HG02973 (cell line): ENCODE measurements at regions not wholly inside any gene's neighbourhood (a gene's known extent, or its start where the extent isn't known, plus 50 kb on each side); places are given as distances from the start of the nearest gene placed in this dataset.

Source experiments
- ATAC-seq: cut with Tn5 transposase; IDR thresholded peaks from one replicate; pipeline ENCODE4 v1.9.1; 2021; ENCODE audit warnings: moderate library complexity; ENCODE audit not compliant: unreplicated experiment

DNA sequence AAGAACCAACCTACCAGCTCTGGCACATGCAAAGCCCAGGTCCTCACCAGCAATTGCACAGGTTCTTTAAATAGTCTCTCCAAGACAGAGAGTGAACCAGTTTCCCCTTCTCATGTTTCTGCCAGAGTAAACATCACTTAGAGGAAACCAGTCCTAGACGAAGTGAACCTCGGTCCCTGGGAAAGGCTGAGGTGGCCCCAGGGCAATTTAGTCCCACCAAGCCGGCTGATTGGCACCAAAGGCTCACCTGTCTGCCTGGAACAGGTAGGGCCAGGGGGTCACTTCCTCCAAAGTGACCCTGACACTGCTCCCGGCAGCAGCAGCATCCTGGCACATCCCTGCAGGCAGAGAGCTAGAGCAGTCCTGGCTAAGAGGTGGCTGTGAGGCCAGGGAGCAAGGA is 122.9 kb upstream of the ZNF507 start:
- no peak for ATAC-seq

DNA sequence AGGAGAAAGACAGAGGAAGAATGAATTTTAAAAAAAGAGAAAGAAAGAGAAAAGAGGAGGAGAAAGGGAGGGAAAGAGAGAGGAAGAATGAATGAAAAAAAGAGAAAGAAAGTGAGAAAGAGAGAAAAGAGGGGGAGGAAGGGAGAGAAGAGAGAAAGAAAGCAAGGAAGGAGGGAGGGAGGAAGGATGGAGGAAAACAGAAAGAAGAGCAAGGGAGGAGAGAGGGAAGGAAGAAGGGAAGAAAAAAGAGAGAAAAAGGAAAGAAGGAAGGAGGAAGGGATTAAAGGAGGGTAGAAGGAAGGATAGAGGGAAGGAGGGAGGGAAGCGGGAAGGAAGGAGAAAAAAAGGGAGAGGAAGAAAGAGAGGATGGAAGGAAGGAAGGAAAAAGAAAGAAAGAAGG is 122.3 kb upstream of the ZNF507 start:
- ATAC-seq = no peak

DNA sequence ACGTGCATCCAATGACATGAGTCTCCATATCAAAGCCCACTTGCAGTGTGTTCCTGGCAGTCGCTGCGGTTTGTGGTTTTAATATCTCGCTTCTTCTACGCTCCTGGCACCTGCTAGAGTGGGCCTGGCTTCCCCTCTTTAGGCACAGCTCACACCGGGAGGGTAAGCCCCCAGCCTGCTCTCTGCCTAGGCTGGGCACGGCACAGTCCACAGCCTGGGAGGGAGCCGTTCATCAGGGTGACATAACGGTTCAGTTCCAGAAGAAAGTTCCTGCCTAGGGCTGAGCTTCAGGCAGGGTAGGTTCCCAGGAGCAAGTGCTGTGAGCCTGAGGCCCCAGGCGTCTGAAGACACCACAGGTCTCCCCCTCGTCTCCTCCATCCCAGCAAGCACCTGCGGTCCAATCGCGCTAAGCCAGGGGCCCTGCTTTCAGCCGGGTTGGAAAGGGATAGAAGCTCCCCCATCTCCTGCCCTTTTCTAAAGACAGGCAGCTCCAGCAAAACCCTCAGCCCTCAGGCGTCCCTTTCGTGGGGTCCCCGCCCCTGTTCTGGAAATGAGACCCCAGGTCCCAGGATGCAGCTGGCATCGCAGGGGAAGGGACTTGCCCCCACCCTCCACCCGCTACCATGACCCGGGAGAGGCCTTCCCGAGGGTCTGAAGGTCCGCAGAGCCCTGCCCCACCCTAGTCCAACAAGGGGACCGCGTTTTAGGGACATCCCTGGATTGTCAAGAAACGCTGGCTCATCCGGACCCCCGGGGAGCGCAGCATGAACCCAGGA is 121.6 kb upstream of the ZNF507 start:
- no peak for ATAC-seq

DNA sequence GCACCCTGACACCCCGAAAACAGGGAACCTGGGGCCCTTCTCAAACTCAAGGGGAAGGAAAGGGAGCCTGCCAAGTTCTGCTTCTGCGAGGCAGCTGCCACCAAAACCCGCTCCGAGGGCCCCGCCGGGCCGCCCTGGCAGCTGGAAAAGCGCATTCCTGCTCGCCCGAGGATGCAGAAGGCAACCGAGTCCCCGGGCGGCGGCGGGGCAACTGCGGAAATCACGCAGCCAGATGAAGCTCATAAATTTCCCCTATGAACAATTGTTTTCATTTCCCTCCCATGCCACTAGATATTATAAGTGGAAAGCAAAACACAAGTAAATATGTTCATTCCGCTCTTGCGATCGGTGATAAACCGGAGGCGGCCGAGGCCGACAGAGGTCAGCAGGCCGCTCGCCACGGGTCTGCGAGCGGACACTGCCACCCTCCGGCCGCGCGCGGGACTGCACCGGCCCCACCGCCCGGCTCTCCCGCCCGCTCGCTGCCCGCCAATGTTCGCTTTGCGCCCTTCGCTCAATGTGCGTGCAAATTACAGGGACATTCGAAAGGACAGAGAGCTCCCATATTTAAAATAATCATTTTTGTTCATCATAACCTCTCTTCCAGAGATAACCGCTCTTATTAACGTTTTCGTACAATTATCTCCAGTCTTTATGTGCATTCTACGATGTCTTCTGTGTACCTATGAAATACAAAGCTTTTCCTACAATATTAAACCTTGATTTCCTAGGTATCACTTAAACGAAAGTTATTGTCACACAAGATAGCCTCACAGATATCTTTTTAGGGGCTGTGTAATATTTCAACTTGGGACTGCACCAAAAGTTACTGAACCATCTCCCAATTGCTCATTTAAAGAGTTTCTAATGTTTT is 120.8 kb upstream of the ZNF507 start:
- ATAC-seq = peak; percentile 72

DNA sequence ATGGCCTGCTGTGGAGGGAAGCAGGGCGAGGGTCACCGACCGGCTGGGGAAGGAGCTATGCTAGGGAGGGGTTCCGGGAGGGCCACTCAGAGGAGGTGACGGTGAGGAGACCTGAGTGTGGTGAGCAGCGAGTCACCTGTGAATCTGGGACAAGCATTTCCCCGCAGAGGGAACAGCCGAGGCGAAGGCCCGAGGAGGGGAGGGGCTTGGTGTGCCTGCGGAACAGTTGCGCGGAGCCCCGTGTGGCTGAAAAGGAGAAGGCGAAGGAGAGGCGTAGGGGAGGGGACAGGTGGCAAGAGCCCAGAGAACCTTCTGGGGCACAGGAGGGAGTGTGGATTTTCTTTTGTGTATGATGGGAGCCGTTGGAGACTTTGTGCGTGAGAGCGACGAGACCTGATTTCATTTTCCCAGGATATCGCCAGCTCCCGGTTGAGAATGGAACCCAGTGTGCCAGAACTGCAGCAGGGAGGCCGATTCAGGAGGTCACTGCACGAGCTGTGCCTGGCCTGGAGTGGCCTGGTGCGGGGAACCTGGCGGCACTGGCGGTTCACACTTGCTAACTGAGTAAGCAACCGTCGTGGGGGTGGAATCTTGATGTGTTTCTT is 117.7 kb upstream of the ZNF507 start:
- ATAC-seq = no peak

DNA sequence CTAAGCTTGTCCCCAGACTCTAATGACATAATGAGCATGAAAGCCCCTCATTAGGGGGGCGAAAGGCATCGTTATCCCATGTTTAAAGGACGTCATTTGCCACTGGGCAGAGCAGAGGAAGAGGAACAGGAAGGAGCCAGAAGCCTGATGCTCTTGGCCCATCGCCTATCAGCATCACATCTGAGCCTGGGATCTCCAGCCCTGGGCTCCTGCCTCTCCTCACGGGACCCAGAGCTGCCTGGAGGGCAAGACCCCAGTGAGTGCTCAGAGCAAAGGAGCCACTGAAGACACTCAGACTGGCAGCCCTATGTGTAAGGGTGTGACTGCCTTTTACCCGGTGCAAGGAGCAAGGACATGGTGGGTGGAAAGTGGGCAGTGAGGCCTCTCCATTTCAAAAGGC is 115.0 kb upstream of the ZNF507 start:
- no peak for ATAC-seq

DNA sequence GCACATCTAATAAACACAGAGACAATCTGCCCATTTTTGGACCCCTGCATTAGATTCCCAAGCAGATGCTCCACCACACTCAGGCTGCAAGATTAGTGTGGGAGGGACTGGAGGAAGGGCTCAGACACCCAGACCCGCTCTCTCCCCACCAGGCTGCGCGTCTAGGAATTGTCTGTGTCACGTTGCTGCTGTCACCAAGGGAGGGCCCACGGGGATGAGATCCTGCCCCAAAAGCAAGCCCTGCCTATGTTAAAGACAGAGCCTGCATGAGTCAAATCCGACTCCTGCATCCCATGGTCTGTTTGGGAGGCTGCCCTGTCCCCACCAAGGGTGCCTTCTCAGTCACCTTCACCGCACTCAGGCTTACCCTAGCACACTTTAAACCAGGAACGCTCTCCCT is 114.4 kb upstream of the ZNF507 start:
- no peak for ATAC-seq

DNA sequence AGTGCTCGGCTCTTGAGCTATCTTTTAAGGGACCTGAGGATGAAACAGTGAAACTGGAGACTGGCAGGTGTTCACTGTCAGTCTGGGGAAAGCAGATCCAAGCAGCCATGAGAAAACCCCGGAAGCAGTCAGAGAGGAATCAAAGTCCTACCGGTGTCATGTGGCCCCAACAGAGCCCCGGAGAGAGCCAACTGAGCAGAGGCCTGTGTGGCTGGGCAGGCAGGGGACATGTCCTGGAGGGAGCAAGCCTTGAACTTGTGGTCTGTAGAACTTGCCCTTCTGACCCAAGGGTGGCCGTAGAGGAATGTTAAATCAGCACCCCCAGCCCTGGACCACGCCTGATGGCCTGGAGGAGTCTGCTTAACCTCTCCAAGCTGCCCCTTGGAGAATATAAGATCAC is 113.7 kb upstream of the ZNF507 start:
- no peak for ATAC-seq

DNA sequence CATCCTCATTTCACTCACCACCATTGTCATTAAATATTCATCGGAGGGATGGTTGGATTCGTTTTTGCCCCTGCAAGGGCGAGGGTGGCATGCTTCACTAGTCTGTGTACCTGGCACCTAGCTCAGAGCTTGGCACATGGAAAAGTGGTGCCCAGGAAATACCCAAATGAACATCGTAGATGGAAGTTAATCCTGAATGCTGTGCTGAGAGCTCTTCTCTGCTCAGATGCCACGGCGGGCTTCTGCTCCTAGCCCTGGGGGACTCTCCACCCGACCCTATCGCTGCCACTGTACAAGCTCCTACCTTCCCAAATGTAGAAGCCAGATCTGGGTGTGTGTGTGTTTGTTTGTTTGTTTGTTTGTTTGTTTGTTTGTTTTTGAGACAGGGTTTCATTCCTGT is 113.0 kb upstream of the ZNF507 start:
- no peak for ATAC-seq

DNA sequence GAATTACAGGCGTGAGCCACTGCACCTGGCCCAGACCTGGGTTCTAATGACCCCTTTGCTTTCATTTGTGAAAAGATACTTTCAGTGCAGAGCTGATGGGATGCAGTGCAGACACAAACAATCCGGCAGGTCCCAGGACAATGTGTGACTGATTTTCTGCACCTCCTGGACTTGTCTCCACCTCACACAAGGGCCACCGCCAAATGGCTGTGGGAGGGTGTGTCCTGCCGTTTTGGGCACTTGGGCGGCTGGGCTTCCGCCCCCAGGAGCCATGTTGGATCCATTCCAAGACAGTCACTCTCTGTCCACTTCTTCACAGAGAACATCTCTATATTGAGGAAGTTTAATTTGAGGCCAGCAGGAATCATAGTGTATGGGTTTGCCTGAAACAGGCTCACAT is 112.3 kb upstream of the ZNF507 start:
- ATAC-seq = no peak

DNA sequence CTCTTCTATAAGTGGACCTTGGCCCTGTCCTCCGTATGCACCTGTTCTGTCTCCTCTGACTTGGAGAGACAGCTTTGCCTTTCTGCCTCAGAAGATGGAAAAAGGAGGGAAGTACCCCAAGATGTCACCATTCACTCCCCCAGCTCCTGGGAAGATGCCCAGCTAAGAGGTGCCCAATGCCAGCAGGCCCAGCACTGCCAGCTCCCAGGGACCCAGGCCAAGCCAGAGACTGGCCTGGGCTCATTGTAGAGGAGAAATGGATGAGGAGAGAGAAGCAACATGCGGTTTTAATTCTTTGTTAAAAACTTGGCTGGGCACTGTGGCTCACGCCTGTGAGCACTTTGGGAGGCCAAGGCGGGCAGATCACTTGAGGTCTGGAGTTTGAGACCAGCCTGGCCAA is 111.5 kb upstream of the ZNF507 start:
- ATAC-seq = no peak

DNA sequence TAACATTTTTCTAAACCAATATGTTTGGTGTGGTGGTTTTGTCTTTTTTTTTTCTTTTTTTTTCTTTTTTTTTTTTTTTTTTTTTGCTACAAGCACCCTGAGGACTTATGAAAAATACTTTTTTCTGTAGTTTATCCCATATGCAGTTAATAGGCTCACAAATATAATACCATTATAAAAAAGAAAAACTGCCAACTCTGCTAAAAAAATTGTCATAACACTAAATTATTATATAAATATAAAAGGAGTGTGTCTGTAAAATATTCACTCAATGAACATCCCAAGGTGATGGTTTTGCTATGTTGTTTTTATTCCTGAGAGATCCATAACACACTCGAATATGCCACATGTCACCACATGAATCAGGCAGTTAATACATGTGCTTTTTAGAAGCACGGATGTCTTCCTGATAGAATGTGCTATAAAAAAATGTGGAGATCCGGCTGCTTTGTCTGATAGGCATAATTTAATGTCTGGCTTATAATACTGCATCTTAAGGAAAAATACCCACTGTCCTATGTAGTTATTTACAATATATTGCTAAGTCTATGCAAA is 110.7 kb upstream of the ZNF507 start:
- no peak for ATAC-seq

DNA sequence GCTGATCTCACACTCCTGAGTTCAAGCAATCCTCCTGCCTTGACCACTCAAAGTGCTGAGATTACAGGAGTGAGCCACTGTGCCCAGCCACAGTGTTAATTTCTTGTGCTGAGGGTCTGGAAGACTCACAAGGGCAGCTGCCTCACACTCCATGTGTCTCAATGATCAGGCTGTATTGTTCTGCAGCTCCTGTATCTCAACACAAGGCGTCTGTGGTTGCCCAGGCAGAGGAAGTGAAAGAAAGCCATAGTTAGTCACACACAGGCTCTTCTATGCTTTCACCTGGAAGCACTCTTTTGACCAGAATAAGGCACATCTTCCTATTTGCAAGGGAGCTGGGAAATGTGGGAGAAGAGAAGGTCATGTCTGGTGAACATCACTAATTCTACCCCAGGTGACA is 107.3 kb upstream of the ZNF507 start:
- ATAC-seq = no peak

DNA sequence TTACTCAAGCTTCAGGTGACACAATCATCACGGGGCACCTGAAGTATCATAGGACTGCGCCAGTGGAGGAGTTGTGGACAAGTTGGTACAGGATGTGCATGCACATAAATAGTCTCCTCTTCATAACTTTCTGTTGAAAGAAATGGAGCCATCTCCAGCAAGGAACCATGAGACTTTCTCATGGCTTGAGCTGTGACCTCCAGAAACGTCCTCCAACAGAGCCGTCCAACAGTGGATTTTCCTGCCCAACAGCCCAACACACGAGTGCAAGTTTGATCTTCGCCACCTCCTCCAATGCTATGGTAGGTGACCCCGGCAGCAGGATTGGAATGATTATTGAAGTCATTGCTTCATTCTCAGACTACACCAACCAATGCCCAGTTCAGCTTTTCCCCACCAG is 105.1 kb upstream of the ZNF507 start:
- no peak for ATAC-seq

DNA sequence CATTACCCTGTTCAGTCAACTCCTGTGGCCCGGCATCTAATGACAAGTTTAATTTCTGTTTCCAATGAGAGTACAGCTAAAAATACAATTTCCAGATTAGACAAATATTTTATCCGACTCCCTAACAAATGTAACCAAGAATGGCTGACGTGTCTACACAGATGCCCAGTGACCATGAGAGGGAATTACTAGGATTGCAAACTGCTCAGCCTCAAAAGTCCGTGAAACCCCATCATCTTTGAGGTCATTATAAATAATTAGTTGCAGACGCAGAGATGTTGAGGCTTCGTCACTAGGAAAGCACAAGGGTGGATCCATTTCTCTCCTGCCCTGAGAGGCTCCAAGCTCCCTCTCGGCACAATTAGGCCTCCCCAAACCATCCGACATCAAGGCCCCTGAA is 104.1 kb upstream of the ZNF507 start:
- no peak for ATAC-seq

DNA sequence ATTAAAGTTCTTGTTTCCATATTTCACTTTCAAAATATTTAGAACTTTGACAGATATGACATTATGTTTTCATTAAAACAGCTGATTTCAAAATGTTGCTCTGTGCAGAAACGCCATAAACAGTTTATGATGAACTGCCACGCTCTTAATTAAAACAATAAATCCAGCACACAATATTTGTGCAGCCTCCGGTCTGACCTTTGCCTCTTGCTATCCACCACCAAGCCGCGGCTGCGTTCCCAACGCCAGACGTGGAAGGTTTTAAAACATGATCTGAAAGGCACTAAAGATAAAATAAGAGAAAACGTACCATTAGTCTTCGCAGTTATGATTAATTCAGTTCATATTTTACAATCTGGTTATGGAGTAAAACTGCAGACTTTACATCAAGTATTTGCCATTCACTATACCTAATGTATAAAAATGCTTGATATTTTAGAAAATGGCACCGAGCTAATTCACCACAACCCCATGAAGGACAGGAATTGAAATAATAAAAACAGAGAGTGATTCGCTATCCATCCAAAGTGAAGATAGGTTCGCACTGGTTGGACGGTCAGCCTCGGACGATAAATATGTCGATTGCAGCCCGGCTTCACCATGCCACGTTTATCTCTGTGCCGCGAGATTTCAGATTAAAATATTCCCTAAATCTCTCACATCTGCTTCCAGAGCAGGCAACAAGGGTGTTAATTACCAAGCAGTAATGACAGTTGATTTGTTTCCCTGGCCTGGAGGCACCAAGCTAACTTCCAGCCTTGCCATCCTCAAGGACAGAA is 103.3 kb upstream of the ZNF507 start:
- ATAC-seq = no peak

DNA sequence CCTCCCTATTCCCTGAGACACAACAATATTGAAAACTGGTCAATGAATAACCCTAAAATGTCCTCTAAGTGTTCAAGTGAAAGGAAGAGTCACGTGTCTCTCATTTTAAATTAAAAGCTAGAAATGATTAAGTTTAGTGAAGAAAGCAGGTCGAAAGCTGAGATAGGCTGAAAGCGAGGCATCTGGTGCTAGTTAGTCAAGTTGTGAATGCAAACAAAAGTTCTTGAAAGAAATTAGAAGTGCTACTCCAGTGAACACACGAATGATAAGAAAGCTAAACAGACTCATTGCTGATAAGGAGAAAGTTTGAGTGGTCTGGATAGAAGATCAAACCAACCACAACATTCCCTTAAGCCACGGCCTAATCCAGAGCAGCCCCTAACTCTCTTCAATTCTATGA is 99.4 kb upstream of the ZNF507 start:
- no peak for ATAC-seq

DNA sequence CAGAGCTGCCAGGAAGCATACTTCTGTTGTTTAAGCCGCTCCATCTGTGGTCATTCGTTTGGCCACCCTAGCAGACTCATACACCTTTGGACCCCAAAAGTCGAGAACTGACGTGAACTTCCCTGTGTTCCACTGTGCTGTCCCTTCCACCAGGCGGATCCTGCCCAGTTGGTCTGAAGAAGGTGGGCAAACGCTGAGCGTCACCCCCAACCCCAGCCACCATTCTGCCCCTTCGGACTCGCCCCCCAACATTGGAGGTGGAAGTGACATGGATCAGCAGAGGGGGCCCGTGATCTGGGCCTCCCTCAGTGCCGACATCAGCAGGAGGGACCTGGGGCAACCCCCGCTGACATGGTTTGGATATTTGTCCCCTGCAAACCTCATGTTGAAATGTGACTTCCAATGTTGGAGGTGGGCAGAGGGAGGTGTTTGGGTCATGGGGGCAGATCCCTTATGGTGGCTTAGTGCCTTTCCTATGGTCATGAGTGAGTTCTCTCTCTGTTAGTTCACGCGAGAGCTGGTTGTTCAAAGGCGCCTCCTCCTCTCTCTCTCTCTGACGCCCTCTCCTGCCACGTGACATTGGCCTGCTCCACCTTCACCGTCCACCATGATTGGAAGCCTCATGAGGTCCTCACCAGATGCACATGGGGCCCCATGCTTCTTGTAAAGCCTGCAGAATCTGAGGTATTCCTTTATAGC is 93.6 kb upstream of the ZNF507 start:
- ATAC-seq = no peak

DNA sequence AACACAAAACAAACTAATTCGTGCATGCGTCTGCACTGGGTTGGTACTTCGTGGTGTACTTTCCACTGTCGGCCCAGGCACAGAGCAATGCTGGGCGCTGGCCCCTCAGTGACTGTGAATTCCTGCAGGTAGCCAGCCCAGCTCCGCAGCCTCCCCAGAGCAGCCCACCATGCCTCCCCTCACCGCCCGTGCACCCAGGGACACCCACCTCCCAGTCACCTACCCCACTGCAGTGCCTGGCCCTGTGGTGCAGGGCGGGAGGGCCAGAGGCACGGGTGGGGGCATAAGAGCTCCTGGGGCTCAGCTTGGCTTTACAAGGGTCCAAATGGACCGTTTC is 93.1 kb upstream of the ZNF507 start:
- ATAC-seq = no peak

DNA sequence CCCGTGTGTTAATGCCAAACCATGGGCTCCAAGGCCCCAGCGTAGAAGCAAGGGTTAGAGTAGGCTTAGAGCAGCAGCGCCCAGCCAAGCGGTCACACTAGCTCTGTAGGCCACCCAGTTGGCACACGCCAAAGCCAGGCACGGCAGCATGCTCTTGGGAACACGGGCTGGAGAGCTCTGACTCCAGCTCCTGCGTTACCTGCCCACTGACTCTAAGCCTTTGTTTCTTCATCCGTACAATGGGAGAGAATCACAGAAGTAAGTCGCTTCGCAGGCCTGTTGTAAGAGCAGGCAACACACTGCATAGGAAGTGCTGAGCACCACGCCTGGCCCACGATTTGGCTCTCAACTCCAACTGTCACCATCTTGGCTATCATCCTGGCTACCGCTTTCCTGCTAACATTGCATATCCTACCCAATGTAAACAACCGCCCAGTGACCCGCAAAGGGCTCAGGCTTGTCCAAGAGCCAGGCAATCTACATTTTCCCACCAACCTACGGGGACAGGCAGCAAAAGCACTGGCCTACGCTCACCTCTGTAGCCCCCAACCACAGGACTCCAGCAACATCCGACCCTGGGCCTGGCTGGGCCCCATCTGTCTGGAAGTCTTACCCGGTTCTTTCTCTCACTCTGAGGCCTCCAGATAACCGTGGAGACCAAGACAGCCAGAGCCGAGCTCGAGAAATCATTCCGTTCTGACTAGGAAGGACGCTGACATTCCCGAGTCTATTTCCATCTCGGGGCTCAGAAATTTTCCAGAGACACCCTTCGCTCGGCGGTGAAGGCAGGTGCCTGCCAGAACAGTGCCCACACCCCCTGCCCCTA is 91.5 kb upstream of the ZNF507 start:
- no peak for ATAC-seq
